ENCODE measurements at regions not wholly inside any gene's neighbourhood (a gene's known extent, or its start where the extent isn't known, plus 50 kb on each side); places are given as distances from the start of the nearest gene placed in this dataset.
"Not testable (repeated sequence)": the region's sequence is repeated elsewhere in the genome, so short reads cannot be mapped to it uniquely, and the experiment has no call there.

GRCh38 chr2:16209799-16210198 lies 269.4 kb downstream of the MYCN start:
- no peak for DNase-seq

GRCh38 chr2:16208921-16209320 lies 268.6 kb downstream of the MYCN start:
- no peak for DNase-seq

GRCh38 chr2:16208241-16208797 lies 268.0 kb downstream of the MYCN start:
- DNase-seq, result no peak

- no peak for DNase-seq
Measured at GRCh38 chr2:16207611-16208010, 267.3 kb downstream of the MYCN start.

GRCh38 chr2:16207151-16207550 lies 266.8 kb downstream of the MYCN start:
- DNase-seq, result no peak

GRCh38 chr2:16206191-16206944 lies 266.0 kb downstream of the MYCN start:
- no peak for DNase-seq

GRCh38 chr2:16205631-16206030 lies 265.3 kb downstream of the MYCN start:
- no peak for DNase-seq

- DNase-seq, result no peak
Measured at GRCh38 chr2:16204886-16205620, 264.7 kb downstream of the MYCN start.

- DNase-seq, result no peak
Measured at GRCh38 chr2:16204251-16204650, 263.9 kb downstream of the MYCN start.

GRCh38 chr2:16203691-16204090 lies 263.3 kb downstream of the MYCN start:
- no peak for DNase-seq

- DNase-seq, result no peak
Measured at GRCh38 chr2:16203069-16203468, 262.7 kb downstream of the MYCN start.

GRCh38 chr2:16202266-16203020 lies 262.1 kb downstream of the MYCN start:
- no peak for DNase-seq

- DNase-seq, result no peak
Measured at GRCh38 chr2:16201848-16202247, 261.5 kb downstream of the MYCN start.

GRCh38 chr2:16200554-16201193 lies 260.3 kb downstream of the MYCN start:
- no peak for DNase-seq

GRCh38 chr2:16199882-16200553 lies 259.7 kb downstream of the MYCN start:
- no peak for DNase-seq

- not testable (repeated sequence) for DNase-seq
Measured at GRCh38 chr2:16199241-16199640, 258.9 kb downstream of the MYCN start.

GRCh38 chr2:16198166-16198912 lies 258.0 kb downstream of the MYCN start:
- DNase-seq, result no peak

GRCh38 chr2:16197504-16198147 lies 257.3 kb downstream of the MYCN start:
- DNase-seq, result no peak

- DNase-seq, result no peak
Measured at GRCh38 chr2:16196687-16197503, 256.5 kb downstream of the MYCN start.

- no peak for DNase-seq
Measured at GRCh38 chr2:16195681-16196070, 255.3 kb downstream of the MYCN start.
